ENCODE measurements at regions not wholly inside any gene's neighbourhood (a gene's known extent, or its start where the extent isn't known, plus 50 kb on each side); places are given as distances from the start of the nearest gene placed in this dataset.

DNA sequence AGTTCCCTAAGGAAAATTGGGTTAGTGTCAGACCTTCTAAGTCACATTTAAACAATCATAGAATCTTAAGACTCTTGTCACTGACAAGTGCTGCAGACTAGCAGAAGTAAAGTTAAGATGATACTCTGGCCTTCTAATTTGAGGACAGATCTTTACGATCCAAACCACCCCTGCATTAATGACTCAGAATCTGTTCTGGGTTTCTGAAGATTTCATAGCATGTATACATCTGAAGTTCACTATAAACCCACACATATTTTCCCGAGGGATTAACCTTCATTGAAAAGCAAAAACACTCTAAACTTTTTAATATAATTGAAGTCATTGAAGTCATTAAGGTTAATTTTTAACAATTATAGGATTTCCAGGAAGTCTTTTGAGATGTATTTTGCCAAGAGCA, 674.3 kb downstream of the IQCM start:
- TF ChIP-seq POLR2A (IDR thresholded peaks at IDR 0.05; ENCODE audit: low read depth, low read length) (no peak), POLR2AphosphoS5 (IDR thresholded peaks at IDR 0.05; ENCODE audit: low read depth, low read length) (no peak)
